GM21786 (cell line): ENCODE measurements at regions not wholly inside any gene's neighbourhood (a gene's known extent, or its start where the extent isn't known, plus 50 kb on each side); places are given as distances from the start of the nearest gene placed in this dataset.
"Not testable (repeated sequence)": the region's sequence is repeated elsewhere in the genome, so short reads cannot be mapped to it uniquely, and the experiment has no call there.

ENCODE experiments used
- ATAC-seq: cut with Tn5 transposase; IDR thresholded peaks from one replicate; pipeline ENCODE4 v1.9.1; 2021; ENCODE audit not compliant: unreplicated experiment

DNA sequence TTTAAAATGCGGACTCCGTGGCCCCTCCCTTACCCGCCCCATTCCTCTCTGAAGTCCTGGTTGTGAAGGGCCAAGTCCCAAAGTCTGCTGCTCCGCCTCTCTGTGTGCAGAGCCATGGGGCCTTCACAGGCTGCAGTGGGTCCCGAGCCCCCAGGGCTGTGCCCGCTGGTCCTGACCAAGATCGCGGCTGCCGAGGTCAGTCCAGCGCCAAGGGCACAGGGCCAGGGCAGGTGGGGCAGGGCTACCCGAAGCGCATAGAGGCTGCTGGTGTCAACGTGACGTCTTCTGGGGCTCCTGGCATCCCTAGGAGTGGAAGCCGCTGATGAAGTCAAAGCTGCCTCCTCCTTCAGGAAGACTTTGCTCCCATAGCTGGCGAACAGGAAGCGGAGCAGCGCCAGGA lies 858.8 kb downstream of the TUBA3C start:
- not testable (repeated sequence) for ATAC-seq

- ATAC-seq, result not testable (repeated sequence)
Measured at GRCh38 chr13:18319653-18320052, 862.0 kb downstream of the TUBA3C start.

DNA sequence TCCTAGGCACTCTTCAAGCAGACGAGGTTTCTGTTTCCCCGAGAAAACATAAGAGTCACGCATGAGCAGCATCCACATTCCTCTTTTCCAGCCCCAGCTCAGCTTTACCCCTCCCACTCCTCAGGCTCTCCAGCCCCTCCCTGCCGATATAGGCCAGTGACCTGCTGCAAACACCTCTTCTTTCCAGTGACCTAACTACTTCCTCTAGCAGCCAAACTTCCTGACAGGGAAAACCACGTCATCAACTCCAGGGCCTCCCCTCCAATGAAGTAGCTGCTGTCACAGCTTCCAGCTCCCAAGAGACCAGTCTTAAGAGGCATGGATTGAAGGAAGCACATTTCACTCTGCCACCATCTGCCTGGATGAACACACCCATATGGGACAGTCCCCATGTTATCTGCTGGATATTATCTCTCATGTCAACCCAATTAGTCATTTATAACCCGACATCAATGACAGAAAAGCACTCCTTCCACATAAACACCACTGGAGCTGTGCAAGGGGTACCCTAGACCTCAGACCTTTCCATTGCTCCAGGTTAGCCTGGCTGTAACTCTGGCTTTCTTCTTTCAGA lies 878.3 kb downstream of the TUBA3C start:
- not testable (repeated sequence) for ATAC-seq

DNA sequence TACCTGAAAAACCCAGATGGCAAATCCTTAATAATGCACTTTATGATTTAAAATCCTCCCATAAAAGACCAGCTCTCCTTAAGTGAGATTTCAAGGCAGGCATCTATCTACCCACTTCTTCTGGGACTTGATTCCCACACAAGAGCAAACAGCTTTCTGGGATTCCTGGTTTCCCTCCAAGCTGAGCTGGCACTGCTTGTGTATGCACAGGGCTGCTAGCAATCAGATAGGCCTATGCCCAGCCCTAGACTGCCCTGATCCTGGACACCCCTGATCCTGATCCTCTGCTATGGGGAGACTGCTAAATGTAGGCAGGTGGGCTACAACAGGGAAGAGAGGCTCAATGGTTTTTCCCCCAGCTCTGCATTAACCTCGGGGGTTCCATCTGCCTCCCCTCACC lies 880.7 kb downstream of the TUBA3C start:
- not testable (repeated sequence) for ATAC-seq

- ATAC-seq, result not testable (repeated sequence)
Measured at GRCh38 chr13:18297359-18297758, 884.3 kb downstream of the TUBA3C start.

GRCh38 chr13:18296617-18297016 lies 885.0 kb downstream of the TUBA3C start:
- ATAC-seq, result not testable (repeated sequence)

- ATAC-seq, result not testable (repeated sequence)
Measured at GRCh38 chr13:18294311-18294710, 887.3 kb downstream of the TUBA3C start.

- not testable (repeated sequence) for ATAC-seq
Measured at GRCh38 chr13:18286848-18287247, 894.8 kb downstream of the TUBA3C start.

DNA sequence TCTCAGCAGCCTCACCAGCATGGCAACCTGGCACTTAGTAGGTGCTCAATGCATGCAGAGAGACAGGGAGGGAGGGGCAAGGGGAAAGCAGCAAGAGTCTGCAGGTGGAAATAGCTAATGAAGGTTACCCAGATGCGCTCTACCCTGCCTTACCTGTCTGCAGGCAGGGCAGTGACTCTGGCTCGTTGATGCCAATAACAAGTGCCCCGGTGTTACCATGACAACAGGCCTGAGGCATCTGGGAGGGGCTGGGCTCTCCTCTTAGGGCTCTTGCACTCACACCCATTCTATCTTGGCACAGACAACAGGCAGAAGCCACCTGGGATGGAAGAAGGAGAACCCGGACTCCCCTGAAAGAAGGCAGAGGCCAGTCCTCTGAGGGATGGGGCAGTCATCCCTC lies 896.0 kb downstream of the TUBA3C start:
- ATAC-seq, result not testable (repeated sequence)

GRCh38 chr13:18284040-18284439 lies 897.6 kb downstream of the TUBA3C start:
- ATAC-seq, result not testable (repeated sequence)

DNA sequence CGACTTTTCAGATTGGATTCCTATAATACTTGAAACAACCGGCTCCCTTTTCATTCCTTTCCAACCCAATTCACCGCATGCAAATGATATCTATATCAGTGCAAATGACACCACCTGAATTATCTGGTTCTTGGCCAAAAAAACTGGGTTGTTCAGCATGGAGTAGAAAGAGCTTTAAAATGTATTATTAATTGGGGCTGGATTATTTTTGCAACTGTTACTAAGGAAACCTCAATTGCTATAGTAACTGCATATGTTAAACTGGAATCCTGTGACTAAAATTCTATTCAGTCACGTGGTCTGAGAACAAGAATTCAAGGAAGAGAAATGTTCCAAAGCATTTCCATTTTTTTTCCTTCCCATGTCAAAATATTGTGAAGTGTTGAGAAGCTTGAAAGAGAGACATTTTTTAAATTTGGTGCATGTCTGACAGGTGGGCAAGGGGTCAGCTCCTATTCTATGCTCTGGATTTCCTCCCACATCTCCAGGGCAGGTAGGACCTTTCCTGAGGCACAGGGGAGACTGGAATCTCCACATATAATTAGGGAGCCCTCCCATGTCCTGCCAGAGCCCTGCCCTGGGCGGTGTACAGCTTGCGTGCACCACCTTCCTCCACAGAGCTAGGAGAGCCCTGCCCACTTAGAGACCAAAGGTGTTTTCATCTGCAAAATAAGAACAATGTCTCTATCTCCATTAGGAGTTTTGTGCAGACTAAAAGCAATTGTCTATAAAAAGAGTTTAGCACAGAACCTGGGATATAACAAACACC lies 899.6 kb downstream of the TUBA3C start:
- ATAC-seq, result not testable (repeated sequence)

DNA sequence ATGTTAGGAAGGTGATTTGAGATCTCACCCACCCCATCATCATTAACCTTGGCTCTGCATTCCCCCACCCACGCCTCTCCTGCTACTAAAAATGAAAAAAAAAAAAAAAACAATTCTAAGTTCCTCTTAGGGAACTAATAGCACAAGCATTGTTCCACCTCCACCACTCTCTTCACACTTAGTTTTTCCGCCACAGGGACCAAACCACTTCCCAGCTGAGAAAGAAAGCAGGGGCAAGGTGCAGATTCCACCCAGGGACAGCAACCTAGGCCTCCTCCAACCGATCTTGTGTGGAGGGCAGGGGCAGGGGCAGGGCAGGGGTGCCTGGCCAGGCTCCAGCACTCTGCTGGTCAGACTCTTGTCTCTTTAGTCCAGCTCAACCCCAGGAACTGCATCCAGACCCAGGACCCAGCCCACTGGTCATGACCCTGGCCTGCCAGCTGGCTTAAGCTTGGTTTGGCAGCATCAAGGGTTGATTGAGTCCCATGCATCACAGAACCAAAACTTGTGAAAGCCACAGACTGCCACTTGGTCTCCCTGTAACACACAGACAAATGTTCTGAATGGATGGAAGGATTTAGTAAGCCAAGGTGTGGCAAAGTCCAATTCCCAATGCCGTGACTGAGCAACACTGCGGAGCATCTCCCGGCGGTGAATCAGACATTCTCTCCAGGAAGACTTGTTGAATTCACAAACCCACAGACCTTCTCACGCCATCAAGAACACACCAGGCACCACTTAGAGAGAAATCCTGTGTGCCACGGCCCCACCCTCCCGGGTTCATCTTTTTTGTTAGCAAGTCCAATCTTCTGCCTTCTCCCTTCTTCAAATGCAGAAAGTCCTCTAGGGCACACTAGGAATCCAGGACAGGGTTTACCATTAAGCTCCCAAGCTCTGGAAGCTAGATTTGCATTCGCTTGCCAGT lies 900.5 kb downstream of the TUBA3C start:
- ATAC-seq, result not testable (repeated sequence)

- not testable (repeated sequence) for ATAC-seq
Measured at GRCh38 chr13:18279971-18280370, 901.7 kb downstream of the TUBA3C start.

DNA sequence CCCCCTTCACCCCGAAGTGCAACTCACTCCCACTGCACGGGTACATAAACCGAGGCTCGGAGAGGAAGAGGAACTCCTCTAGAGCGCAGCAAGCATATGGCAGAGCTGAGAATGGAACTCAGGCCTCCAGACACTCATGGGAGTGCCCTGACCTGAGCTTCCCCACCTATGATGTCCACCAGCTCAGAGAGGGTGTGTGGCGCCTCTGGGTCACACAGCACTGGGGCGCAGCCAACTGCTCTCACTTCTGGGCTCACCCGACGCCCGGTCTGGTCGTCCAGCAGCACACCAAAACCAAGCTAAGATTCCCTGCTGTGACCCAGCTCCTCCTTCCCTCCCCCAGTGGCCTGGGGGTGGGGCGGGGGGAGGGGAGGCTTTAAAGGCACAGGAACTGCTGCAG lies 904.3 kb downstream of the TUBA3C start:
- not testable (repeated sequence) for ATAC-seq

DNA sequence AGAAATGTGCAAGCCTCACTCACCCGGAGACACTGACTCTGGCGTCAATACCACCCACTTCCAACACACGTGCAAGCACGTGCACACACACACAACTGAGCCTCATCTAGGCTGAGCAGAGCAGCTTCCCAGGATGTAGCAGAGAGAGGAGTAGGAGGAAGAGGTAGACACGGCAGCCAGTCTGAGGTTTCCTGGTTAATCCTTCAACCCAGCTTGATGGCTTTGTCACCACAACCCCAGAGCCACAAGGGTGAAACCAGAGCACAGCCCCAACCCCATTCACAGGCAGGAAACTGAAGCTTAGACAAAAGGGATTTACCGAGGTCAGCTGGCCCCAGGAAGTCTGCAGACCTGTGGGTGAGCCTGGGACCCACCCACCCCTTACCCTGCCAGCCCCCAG lies 905.3 kb downstream of the TUBA3C start:
- ATAC-seq, result not testable (repeated sequence)

GRCh38 chr13:18273785-18274514 lies 907.7 kb downstream of the TUBA3C start:
- ATAC-seq, result not testable (repeated sequence)

- not testable (repeated sequence) for ATAC-seq
Measured at GRCh38 chr13:18258801-18259419, 922.7 kb downstream of the TUBA3C start.

- ATAC-seq, result not testable (repeated sequence)
Measured at GRCh38 chr13:18257686-18258085, 923.9 kb downstream of the TUBA3C start.

GRCh38 chr13:18252848-18253247 lies 928.8 kb downstream of the TUBA3C start:
- ATAC-seq, result not testable (repeated sequence)
